PC-3 (cell line): ENCODE measurements at regions not wholly inside any gene's neighbourhood (a gene's known extent, or its start where the extent isn't known, plus 50 kb on each side); places are given as distances from the start of the nearest gene placed in this dataset.

ENCODE experiments used
- CTCF ChIP-seq: fragments of 300-600 bp; sonication (generic); conservative IDR thresholded peaks from 2 replicates; pipeline ENCODE4 v1.5.1; 2017; ENCODE audit warnings: antibody characterized with exemption, low read depth, mild to moderate bottlenecking, low read length
- EZH2 ChIP-seq: fragments of 300-600 bp; sonication (generic); IDR thresholded peaks from one replicate; pipeline ENCODE4 v1.6.1; 2017; ENCODE audit warnings: antibody characterized with exemption, mild to moderate bottlenecking, low read length; ENCODE audit not compliant: unreplicated experiment
- EZH2phosphoT487 ChIP-seq: fragments of 300-600 bp; sonication (generic); IDR thresholded peaks from 2 replicates; pipeline ENCODE4 v1.6.1; 2018; ENCODE audit warnings: mild to moderate bottlenecking, antibody characterized with exemption, low read length, borderline replicate concordance

GRCh38 chr9:13603921-13604320, 324.4 kb upstream of the MPDZ start:
- TF ChIP-seq CTCF (no peak), EZH2 (no peak), EZH2phosphoT487 (no peak)
